MM.1S (cell line): ENCODE measurements at regions not wholly inside any gene's neighbourhood (a gene's known extent, or its start where the extent isn't known, plus 50 kb on each side); places are given as distances from the start of the nearest gene placed in this dataset.

Source experiments
- EZH2 ChIP-seq: fragments of 300-600 bp; sonication (generic); optimal IDR thresholded peaks from 2 replicates; pipeline ENCODE3; 2017; ENCODE audit warnings: low read depth, mild to moderate bottlenecking, antibody characterized with exemption, low read length, mixed read lengths
- TF ChIP-seq, protein P1 (sequence below): fragments of 300-600 bp; sonication (generic); IDR thresholded peaks from 2 replicates; pipeline ENCODE4 v1.5.1; 2016; ENCODE audit warnings: antibody characterized with exemption, low read length, mixed read lengths

DNA sequence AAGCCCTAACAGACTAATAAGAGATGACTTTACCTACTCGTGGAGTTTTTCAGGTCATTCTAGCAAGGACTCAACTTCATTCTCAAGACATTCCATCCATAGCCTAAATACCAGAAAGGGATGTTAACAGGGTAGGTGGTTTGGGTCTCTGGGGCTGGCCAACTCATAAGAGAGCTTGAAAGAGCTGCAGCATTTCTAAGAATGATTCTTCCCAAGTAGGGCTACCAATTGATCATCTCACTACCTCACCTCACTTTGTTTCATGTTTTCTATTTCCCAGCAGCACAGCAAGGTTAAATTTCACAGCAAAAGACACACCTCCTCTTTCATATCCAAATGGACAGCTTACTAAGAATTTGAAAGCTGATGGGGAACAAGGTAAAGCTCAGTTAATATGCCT is 614.8 kb upstream of the DIPK2B start:
- no peak for TF ChIP-seq EZH2
- TF ChIP-seq, protein P1, sequence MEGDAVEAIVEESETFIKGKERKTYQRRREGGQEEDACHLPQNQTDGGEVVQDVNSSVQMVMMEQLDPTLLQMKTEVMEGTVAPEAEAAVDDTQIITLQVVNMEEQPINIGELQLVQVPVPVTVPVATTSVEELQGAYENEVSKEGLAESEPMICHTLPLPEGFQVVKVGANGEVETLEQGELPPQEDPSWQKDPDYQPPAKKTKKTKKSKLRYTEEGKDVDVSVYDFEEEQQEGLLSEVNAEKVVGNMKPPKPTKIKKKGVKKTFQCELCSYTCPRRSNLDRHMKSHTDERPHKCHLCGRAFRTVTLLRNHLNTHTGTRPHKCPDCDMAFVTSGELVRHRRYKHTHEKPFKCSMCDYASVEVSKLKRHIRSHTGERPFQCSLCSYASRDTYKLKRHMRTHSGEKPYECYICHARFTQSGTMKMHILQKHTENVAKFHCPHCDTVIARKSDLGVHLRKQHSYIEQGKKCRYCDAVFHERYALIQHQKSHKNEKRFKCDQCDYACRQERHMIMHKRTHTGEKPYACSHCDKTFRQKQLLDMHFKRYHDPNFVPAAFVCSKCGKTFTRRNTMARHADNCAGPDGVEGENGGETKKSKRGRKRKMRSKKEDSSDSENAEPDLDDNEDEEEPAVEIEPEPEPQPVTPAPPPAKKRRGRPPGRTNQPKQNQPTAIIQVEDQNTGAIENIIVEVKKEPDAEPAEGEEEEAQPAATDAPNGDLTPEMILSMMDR: no peak
